SK-N-SH treated with all-trans-retinoic acid at 6 μM for 48 hours (cell line): ENCODE measurements at regions not wholly inside any gene's neighbourhood (a gene's known extent, or its start where the extent isn't known, plus 50 kb on each side); places are given as distances from the start of the nearest gene placed in this dataset.

Experiments
- BACH2 ChIP-seq: fragments of 250-450 bp; sonication (Bioruptor Pico); IDR thresholded peaks from 2 replicates; pipeline ENCODE4 v1.9.0; 2021; ENCODE audit warnings: mild to moderate bottlenecking, borderline replicate concordance
- RARB ChIP-seq: fragments of 250-450 bp; sonication (Bioruptor Pico); IDR thresholded peaks from 2 replicates; pipeline ENCODE4 v1.8.0; 2021; ENCODE audit warnings: mild to moderate bottlenecking, moderate library complexity

GRCh38 chr1:228998179-228998578 lies 262.9 kb downstream of the RHOU start:
- TF ChIP-seq RARB (CRISPR knock-in tag) (no peak), BACH2 (CRISPR knock-in tag) (no peak)
